ENCODE measurements at regions not wholly inside any gene's neighbourhood (a gene's known extent, or its start where the extent isn't known, plus 50 kb on each side); places are given as distances from the start of the nearest gene placed in this dataset.

- TF ChIP-seq, protein P1, sequence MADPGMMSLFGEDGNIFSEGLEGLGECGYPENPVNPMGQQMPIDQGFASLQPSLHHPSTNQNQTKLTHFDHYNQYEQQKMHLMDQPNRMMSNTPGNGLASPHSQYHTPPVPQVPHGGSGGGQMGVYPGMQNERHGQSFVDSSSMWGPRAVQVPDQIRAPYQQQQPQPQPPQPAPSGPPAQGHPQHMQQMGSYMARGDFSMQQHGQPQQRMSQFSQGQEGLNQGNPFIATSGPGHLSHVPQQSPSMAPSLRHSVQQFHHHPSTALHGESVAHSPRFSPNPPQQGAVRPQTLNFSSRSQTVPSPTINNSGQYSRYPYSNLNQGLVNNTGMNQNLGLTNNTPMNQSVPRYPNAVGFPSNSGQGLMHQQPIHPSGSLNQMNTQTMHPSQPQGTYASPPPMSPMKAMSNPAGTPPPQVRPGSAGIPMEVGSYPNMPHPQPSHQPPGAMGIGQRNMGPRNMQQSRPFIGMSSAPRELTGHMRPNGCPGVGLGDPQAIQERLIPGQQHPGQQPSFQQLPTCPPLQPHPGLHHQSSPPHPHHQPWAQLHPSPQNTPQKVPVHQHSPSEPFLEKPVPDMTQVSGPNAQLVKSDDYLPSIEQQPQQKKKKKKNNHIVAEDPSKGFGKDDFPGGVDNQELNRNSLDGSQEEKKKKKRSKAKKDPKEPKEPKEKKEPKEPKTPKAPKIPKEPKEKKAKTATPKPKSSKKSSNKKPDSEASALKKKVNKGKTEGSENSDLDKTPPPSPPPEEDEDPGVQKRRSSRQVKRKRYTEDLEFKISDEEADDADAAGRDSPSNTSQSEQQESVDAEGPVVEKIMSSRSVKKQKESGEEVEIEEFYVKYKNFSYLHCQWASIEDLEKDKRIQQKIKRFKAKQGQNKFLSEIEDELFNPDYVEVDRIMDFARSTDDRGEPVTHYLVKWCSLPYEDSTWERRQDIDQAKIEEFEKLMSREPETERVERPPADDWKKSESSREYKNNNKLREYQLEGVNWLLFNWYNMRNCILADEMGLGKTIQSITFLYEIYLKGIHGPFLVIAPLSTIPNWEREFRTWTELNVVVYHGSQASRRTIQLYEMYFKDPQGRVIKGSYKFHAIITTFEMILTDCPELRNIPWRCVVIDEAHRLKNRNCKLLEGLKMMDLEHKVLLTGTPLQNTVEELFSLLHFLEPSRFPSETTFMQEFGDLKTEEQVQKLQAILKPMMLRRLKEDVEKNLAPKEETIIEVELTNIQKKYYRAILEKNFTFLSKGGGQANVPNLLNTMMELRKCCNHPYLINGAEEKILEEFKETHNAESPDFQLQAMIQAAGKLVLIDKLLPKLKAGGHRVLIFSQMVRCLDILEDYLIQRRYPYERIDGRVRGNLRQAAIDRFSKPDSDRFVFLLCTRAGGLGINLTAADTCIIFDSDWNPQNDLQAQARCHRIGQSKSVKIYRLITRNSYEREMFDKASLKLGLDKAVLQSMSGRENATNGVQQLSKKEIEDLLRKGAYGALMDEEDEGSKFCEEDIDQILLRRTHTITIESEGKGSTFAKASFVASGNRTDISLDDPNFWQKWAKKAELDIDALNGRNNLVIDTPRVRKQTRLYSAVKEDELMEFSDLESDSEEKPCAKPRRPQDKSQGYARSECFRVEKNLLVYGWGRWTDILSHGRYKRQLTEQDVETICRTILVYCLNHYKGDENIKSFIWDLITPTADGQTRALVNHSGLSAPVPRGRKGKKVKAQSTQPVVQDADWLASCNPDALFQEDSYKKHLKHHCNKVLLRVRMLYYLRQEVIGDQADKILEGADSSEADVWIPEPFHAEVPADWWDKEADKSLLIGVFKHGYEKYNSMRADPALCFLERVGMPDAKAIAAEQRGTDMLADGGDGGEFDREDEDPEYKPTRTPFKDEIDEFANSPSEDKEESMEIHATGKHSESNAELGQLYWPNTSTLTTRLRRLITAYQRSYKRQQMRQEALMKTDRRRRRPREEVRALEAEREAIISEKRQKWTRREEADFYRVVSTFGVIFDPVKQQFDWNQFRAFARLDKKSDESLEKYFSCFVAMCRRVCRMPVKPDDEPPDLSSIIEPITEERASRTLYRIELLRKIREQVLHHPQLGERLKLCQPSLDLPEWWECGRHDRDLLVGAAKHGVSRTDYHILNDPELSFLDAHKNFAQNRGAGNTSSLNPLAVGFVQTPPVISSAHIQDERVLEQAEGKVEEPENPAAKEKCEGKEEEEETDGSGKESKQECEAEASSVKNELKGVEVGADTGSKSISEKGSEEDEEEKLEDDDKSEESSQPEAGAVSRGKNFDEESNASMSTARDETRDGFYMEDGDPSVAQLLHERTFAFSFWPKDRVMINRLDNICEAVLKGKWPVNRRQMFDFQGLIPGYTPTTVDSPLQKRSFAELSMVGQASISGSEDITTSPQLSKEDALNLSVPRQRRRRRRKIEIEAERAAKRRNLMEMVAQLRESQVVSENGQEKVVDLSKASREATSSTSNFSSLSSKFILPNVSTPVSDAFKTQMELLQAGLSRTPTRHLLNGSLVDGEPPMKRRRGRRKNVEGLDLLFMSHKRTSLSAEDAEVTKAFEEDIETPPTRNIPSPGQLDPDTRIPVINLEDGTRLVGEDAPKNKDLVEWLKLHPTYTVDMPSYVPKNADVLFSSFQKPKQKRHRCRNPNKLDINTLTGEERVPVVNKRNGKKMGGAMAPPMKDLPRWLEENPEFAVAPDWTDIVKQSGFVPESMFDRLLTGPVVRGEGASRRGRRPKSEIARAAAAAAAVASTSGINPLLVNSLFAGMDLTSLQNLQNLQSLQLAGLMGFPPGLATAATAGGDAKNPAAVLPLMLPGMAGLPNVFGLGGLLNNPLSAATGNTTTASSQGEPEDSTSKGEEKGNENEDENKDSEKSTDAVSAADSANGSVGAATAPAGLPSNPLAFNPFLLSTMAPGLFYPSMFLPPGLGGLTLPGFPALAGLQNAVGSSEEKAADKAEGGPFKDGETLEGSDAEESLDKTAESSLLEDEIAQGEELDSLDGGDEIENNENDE (IDR thresholded peaks at IDR 0.05; ENCODE audit: insufficient replicate concordance, low read length), result no peak
- TF ChIP-seq CBX5 (IDR thresholded peaks at IDR 0.05; ENCODE audit: low read depth, low read length) (no peak), TAF7 (optimal IDR thresholded peaks at IDR 0.05; ENCODE audit: borderline replicate concordance, low read depth, low read length) (no peak), SP2 (IDR thresholded peaks at IDR 0.05; ENCODE audit: low read length) (no peak), CREB1 (IDR thresholded peaks at IDR 0.05) (no peak), ATF3 (IDR thresholded peaks at IDR 0.05; ENCODE audit: insufficient read depth, low read depth, low read length) (no peak)
- TF ChIP-seq, protein P2, sequence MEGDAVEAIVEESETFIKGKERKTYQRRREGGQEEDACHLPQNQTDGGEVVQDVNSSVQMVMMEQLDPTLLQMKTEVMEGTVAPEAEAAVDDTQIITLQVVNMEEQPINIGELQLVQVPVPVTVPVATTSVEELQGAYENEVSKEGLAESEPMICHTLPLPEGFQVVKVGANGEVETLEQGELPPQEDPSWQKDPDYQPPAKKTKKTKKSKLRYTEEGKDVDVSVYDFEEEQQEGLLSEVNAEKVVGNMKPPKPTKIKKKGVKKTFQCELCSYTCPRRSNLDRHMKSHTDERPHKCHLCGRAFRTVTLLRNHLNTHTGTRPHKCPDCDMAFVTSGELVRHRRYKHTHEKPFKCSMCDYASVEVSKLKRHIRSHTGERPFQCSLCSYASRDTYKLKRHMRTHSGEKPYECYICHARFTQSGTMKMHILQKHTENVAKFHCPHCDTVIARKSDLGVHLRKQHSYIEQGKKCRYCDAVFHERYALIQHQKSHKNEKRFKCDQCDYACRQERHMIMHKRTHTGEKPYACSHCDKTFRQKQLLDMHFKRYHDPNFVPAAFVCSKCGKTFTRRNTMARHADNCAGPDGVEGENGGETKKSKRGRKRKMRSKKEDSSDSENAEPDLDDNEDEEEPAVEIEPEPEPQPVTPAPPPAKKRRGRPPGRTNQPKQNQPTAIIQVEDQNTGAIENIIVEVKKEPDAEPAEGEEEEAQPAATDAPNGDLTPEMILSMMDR (IDR thresholded peaks at IDR 0.05; ENCODE audit: control extremely low read depth in 1 of 3, insufficient read depth in 1 of 3, low read depth in 1 of 3, low read length in 3 of 3), result no peak
Measured at GRCh38 chr6:115747719-115748118, 313.0 kb downstream of the FRK start (continued).
